ENCODE measurements at regions not wholly inside any gene's neighbourhood (a gene's known extent, or its start where the extent isn't known, plus 50 kb on each side); places are given as distances from the start of the nearest gene placed in this dataset.

GRCh38 chr17:77542011-77542410, 401.2 kb downstream of the SEC14L1 start:
- TF ChIP-seq NONO (IDR thresholded peaks at IDR 0.05; ENCODE audit: low read depth in 2 of 2, low read length in 1 of 2) (no peak), SREBF2 (CRISPR knock-in tag; IDR thresholded peaks at IDR 0.05) (no peak), FIP1L1 (IDR thresholded peaks at IDR 0.05; ENCODE audit: low read depth, low read length, poor library complexity, severe bottlenecking) (no peak), CBX3 (IDR thresholded peaks at IDR 0.05; ENCODE audit: borderline replicate concordance in 1 of 2, low read length in 2 of 2) (no peak)
- TF ChIP-seq, protein P1, sequence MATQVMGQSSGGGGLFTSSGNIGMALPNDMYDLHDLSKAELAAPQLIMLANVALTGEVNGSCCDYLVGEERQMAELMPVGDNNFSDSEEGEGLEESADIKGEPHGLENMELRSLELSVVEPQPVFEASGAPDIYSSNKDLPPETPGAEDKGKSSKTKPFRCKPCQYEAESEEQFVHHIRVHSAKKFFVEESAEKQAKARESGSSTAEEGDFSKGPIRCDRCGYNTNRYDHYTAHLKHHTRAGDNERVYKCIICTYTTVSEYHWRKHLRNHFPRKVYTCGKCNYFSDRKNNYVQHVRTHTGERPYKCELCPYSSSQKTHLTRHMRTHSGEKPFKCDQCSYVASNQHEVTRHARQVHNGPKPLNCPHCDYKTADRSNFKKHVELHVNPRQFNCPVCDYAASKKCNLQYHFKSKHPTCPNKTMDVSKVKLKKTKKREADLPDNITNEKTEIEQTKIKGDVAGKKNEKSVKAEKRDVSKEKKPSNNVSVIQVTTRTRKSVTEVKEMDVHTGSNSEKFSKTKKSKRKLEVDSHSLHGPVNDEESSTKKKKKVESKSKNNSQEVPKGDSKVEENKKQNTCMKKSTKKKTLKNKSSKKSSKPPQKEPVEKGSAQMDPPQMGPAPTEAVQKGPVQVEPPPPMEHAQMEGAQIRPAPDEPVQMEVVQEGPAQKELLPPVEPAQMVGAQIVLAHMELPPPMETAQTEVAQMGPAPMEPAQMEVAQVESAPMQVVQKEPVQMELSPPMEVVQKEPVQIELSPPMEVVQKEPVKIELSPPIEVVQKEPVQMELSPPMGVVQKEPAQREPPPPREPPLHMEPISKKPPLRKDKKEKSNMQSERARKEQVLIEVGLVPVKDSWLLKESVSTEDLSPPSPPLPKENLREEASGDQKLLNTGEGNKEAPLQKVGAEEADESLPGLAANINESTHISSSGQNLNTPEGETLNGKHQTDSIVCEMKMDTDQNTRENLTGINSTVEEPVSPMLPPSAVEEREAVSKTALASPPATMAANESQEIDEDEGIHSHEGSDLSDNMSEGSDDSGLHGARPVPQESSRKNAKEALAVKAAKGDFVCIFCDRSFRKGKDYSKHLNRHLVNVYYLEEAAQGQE (IDR thresholded peaks at IDR 0.05; ENCODE audit: borderline replicate concordance) = no peak
- TF ChIP-seq, protein P1 (CRISPR knock-in tag; IDR thresholded peaks at IDR 0.05; ENCODE audit: low read depth) = no peak
